ENCODE measurements at regions not wholly inside any gene's neighbourhood (a gene's known extent, or its start where the extent isn't known, plus 50 kb on each side); places are given as distances from the start of the nearest gene placed in this dataset.
"Not testable (repeated sequence)": the region's sequence is repeated elsewhere in the genome, so short reads cannot be mapped to it uniquely, and the experiment has no call there.

DNA sequence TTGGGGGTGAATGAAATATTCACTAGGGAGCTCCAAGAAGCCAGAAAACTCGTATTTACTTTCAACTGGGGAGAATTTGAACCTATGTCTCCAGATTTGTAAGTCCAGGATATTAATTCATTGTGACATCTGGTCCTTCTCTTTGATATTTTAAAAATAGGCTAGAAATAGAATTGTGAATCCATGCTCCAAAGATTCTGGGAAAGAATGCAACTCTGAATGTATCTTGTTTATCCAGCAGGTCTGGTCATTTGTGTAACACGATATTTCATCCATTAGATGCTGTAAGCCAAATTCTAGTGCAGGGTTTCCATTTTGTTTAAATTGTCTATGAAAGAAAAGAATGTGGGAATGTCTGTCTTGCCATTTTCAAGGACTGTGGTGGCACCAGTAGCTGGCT is 334.7 kb downstream of the BMP4 start:
- TF ChIP-seq POLR2AphosphoS5 (IDR thresholded peaks at IDR 0.05) (no peak), POLR2A (IDR thresholded peaks at IDR 0.05) (no peak), EP300 (IDR thresholded peaks at IDR 0.05) (no peak)
- TF ChIP-seq, protein P1, sequence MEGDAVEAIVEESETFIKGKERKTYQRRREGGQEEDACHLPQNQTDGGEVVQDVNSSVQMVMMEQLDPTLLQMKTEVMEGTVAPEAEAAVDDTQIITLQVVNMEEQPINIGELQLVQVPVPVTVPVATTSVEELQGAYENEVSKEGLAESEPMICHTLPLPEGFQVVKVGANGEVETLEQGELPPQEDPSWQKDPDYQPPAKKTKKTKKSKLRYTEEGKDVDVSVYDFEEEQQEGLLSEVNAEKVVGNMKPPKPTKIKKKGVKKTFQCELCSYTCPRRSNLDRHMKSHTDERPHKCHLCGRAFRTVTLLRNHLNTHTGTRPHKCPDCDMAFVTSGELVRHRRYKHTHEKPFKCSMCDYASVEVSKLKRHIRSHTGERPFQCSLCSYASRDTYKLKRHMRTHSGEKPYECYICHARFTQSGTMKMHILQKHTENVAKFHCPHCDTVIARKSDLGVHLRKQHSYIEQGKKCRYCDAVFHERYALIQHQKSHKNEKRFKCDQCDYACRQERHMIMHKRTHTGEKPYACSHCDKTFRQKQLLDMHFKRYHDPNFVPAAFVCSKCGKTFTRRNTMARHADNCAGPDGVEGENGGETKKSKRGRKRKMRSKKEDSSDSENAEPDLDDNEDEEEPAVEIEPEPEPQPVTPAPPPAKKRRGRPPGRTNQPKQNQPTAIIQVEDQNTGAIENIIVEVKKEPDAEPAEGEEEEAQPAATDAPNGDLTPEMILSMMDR (IDR thresholded peaks at IDR 0.05): no peak
- no peak for DNase-seq
- no peaks in the 10 kb centered on the region for H3K9me3 ChIP-seq
- H3K4me3 ChIP-seq: no peak overlapping the region
- WGBS, 2 donors: 61 to 73% methylated on average over 2 of the region's 2 CpGs
- no peak overlapping the region for H3K27ac ChIP-seq
- H3K36me3 ChIP-seq: no peaks in the 10 kb centered on the region
- intact Hi-C loops (cut with DNase I): no loop called here
- H3K27me3 ChIP-seq: no peaks in the 10 kb centered on the region
- peaks cover 0 to 43% (median 26%) of the 10 kb centered on the region in 4 donors for H3K4me1 ChIP-seq

DNA sequence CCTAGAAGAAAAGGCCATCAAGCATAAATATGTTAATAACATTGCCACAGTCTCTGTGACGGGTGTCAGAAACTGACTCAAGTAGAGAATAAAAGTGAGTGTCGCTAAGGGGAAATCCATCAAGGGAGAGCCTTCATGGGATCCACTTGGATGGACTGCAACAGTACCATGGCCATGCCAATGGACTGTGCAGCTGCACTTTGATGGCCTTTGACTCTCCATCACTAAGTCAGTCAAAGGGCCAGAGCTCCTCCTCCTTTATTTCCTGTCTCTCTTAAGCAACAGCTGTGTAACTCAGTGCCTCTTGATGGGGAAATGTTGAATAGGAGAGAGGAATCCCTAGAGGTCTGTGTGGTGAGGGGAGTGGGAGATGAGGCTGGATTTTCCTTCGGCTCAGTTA is 335.2 kb downstream of the BMP4 start:
- Histone ChIP-seq H3K4me3 (no peak overlapping the region), H3K4me1 (peaks cover 0 to 43% (median 26%) of the 10 kb centered on the region in 4 donors), H3K27me3 (no peaks in the 10 kb centered on the region), H3K27ac (peak overlapping the region in 1 of 4 donors; percentile 44), H3K9me3 (no peaks in the 10 kb centered on the region), H3K36me3 (no peaks in the 10 kb centered on the region)
- no peak for DNase-seq
- TF ChIP-seq EP300 (IDR thresholded peaks at IDR 0.05): no peak
- TF ChIP-seq POLR2AphosphoS5 (IDR thresholded peaks at IDR 0.05): no peak
- TF ChIP-seq, protein P1 (IDR thresholded peaks at IDR 0.05): no peak
- no peak for TF ChIP-seq POLR2A (IDR thresholded peaks at IDR 0.05)
- WGBS, 2 donors: 82 to 94% methylated on average over 3 of the region's 3 CpGs
- intact Hi-C loops (cut with DNase I): no loop called here

DNA sequence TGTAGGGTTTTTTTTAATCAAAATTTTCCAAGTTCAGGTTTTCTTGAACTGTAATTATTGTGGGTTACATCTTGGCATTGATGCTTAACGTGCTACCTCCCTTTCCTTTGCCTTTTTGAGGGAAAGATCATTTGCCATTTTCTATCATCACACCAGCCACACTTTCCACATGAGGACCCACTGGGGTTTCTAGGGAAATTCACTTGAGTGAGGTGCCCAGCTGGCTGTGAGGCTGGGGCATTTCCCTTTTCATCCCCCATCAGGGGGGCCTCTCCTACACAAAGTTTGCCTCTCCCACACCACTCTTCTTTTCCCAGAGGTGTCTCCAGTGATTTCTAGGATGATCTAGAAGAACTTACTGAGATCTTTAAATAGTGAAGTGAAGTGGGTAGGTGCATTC is 335.7 kb downstream of the BMP4 start:
- H3K4me1 ChIP-seq: peaks cover 0 to 43% (median 26%) of the 10 kb centered on the region in 4 donors
- intact Hi-C loops (cut with DNase I): no loop called here
- H3K27me3 ChIP-seq: no peaks in the 10 kb centered on the region
- DNase-seq: no peak
- no peaks in the 10 kb centered on the region for H3K36me3 ChIP-seq
- TF ChIP-seq EP300 (IDR thresholded peaks at IDR 0.05) (no peak), POLR2AphosphoS5 (IDR thresholded peaks at IDR 0.05) (no peak), POLR2A (IDR thresholded peaks at IDR 0.05) (no peak)
- TF ChIP-seq, protein P1 (IDR thresholded peaks at IDR 0.05): no peak
- WGBS, 2 donors: 75 to 85% methylated on average over 1 of the region's 1 CpG
- peak overlapping the region in 3 of 4 donors; percentile 44 to 51 (median 46) for H3K27ac ChIP-seq
- H3K9me3 ChIP-seq: no peaks in the 10 kb centered on the region
- no peak overlapping the region for H3K4me3 ChIP-seq

DNA sequence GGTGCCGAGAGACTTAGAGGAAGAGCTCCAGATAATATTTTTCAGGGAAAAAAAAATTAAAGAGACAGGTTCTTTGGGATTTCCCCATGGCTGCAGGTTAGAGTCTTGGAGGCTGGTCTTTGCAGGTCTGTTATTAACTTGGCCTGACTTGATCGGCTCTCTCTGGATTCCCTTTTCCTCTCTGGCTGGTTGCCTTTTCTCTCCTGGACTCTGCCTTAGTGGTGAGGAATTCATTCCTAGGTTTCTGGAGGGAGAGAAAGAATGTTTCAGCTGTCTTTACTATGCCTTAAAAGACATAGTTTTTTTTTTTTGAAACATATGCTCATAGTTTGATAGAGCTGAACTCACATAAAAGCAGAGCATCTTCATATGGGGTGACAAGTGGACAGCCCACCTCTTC is 336.3 kb downstream of the BMP4 start:
- intact Hi-C loops (cut with DNase I): no loop called here
- no peak for DNase-seq

DNA sequence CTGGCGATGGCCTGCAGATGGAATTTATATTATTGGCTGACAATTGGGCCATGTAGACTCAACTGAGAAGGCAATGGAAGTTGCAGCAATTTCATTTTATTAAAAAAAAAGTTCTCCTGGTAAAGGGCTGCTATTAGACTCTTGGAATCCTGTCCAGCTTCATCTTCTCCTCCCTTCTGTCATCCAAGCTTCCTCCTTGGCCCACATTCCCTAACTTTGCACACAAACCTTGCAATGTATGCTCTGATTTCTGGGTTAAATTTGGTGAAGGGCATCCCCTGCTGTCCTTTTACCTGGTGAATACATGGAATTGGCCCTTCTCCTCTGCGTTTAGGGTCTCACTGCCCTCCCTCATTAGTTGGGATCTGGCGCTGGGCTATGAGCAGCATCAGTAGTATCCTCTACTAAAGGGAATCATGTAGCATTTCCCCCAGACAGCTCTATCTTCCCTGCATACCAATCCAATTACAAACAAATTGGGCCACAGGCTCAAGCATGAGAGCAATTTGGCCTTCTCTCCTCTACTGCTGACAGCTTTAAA is 336.9 kb downstream of the BMP4 start:
- H3K4me1 ChIP-seq: peaks cover 0 to 43% (median 26%) of the 10 kb centered on the region in 4 donors
- peak overlapping the region; percentile 3 to 51 (median 45) for H3K27ac ChIP-seq

More for the DNA sequence above, 336.3 kb downstream of the BMP4 start:
- H3K27ac ChIP-seq: peak overlapping the region; percentile 3 to 51 (median 45)
- H3K4me1 ChIP-seq: peaks cover 0 to 43% (median 26%) of the 10 kb centered on the region in 4 donors
- H3K36me3 ChIP-seq: no peaks in the 10 kb centered on the region
- H3K4me3 ChIP-seq: no peak overlapping the region
- no peaks in the 10 kb centered on the region for H3K27me3 ChIP-seq
- TF ChIP-seq EP300 (IDR thresholded peaks at IDR 0.05): no peak
- no peaks in the 10 kb centered on the region for H3K9me3 ChIP-seq
- WGBS, 2 donors: 71 to 79% methylated on average over 2 of the region's 2 CpGs

DNA sequence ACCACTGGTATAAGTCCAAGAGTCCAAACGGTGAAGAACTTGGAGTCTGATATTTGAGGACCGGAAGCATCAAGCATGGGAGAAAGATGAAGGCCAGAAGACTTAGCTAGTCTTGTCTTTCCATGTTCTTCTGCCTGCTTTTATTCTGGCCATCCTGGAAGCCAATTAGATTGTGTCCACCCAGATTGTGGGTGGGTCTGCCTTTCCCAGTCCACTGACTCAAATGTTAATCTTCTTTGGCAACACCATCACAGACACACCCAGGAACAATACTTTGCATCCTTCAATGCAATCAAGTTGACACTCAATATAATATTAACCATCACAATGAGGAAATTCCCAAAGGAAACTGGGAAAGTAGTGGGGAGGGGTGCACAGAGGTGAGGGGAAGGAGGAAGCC is 340.1 kb downstream of the BMP4 start:
- H3K27me3 ChIP-seq; DNase-seq; H3K27ac ChIP-seq; H3K9me3 ChIP-seq; H3K36me3 ChIP-seq; H3K4me3 ChIP-seq; intact Hi-C loops (cut with DNase I): not testable (repeated sequence)
- H3K4me1 ChIP-seq: peaks cover 0 to 31% (median 19%) of the 10 kb centered on the region in 4 donors
- WGBS, 2 donors: 86 to 92% methylated on average over 2 of the region's 2 CpGs

More for the DNA sequence above, 336.9 kb downstream of the BMP4 start:
- Histone ChIP-seq H3K4me3 (no peak overlapping the region), H3K36me3 (no peaks in the 10 kb centered on the region), H3K9me3 (no peaks in the 10 kb centered on the region), H3K27me3 (no peaks in the 10 kb centered on the region)
- intact Hi-C loops (cut with DNase I): no loop called here
- WGBS, 2 donors: 83 to 85% methylated on average over 3 of the region's 3 CpGs
- TF ChIP-seq, protein P1 (IDR thresholded peaks at IDR 0.05): no peak
- TF ChIP-seq EP300 (IDR thresholded peaks at IDR 0.05) (no peak), POLR2AphosphoS5 (IDR thresholded peaks at IDR 0.05) (no peak), POLR2A (IDR thresholded peaks at IDR 0.05) (no peak)
- DNase-seq: no peak
